SK-N-SH (cell line): ENCODE measurements at regions not wholly inside any gene's neighbourhood (a gene's known extent, or its start where the extent isn't known, plus 50 kb on each side); places are given as distances from the start of the nearest gene placed in this dataset.

Experiments used
- CTCF ChIA-PET: fragments of 300-600, 350-600 bp; formaldehyde crosslinking; extraction: SDS; loops from one replicate; lab custom pipeline; 2021; lab: Yijun Ruan, JAX
- POLR2A ChIA-PET: fragments of 350-600 bp; sonication (Branson Sonifier 250); formaldehyde crosslinking; extraction: SDS; loops from one replicate; lab custom pipeline; 2020; ENCODE audit warnings: antibody characterized with exemption, inconsistent platforms; lab: Yijun Ruan, JAX
- DNase-seq: peaks from one replicate; pipeline ENCODE4 v3.0.0; 2012
- H2AFZ ChIP-seq: fragments of 200-600 bp; sonication (generic); 2 replicates; pipeline ENCODE4 v1.8.1; 2016; ENCODE audit warnings: antibody characterized with exemption, mild to moderate bottlenecking, low read depth
- H3F3A ChIP-seq: fragments of 200-600 bp; sonication (generic); replicated peaks from 2 replicates; pipeline ENCODE3; 2016; ENCODE audit warnings: antibody characterized with exemption, mild to moderate bottlenecking; ENCODE audit not compliant: insufficient read depth
- H3K27ac ChIP-seq, 2 experiments: fragments of 200-500 bp in 1 of 2; fragments of 200-600 bp in 1 of 2; sonication (Bioruptor generic) in 1 of 2; sonication (generic), shearing (Covaris generic) in 1 of 2; 2 replicates each; pipeline versions ENCODE4 v1.5.1 to v1.6.1; 2014 to 2016; ENCODE audit warnings: low read depth in 2 of 2, inconsistent platforms in 1 of 2, low read length in 1 of 2, mild to moderate bottlenecking in 1 of 2, mixed read lengths in 1 of 2
- H3K27me3 ChIP-seq: fragments of 200-600 bp; sonication (generic), shearing (Covaris generic); 2 replicates; pipeline ENCODE4 v1.6.1; 2016; ENCODE audit warnings: mixed run types; ENCODE audit not compliant: insufficient read depth
- H3K36me3 ChIP-seq, 2 experiments: fragments of 200-500 bp in 1 of 2; fragments of 200-600 bp in 1 of 2; sonication (Bioruptor generic) in 1 of 2; sonication (generic) in 1 of 2; replicated peaks in 1 of 2; 2 replicates each; pipeline versions ENCODE3 to v1.5.1; 2014 to 2016; ENCODE audit warnings: low read length in 1 of 2, mild to moderate bottlenecking in 1 of 2; ENCODE audit not compliant: insufficient read depth in 2 of 2, control insufficient read depth in 1 of 2
- H3K4me1 ChIP-seq, 2 experiments: fragments of 200-500 bp in 1 of 2; fragments of 200-600 bp in 1 of 2; sonication (Bioruptor generic) in 1 of 2; sonication (generic), shearing (Covaris generic) in 1 of 2; 2 replicates each; pipeline versions ENCODE4 v1.5.1 to v1.6.1; 2014 to 2016; ENCODE audit warnings: low read depth in 1 of 2, low read length in 1 of 2, mixed run types in 1 of 2; ENCODE audit not compliant: insufficient read depth in 2 of 2, control insufficient read depth in 1 of 2
- H3K4me2 ChIP-seq: fragments of 200-600 bp; sonication (generic), shearing (Covaris generic); 2 replicates; pipeline ENCODE4 v1.6.1; 2017; ENCODE audit warnings: mixed run types
- H3K4me3 ChIP-seq, 2 experiments: fragments of 200-500 bp in 1 of 2; fragments of 200-600 bp in 1 of 2; sonication (Bioruptor generic) in 1 of 2; sonication (generic), shearing (Covaris generic) in 1 of 2; 2 replicates each; pipeline versions ENCODE4 v1.5.1 to v1.8.1; 2014 to 2016; ENCODE audit warnings: low read depth in 2 of 2, inconsistent platforms in 1 of 2, low read length in 1 of 2, mild to moderate bottlenecking in 1 of 2, mixed read lengths in 1 of 2, moderate library complexity in 1 of 2
- H3K79me2 ChIP-seq: fragments of 200-600 bp; sonication (generic); 2 replicates; pipeline ENCODE4 v1.8.1; 2017; ENCODE audit warnings: mild to moderate bottlenecking; ENCODE audit not compliant: insufficient read depth
- H3K9ac ChIP-seq: fragments of 200-600 bp; sonication (generic); 2 replicates; pipeline ENCODE4 v1.6.1; 2017; ENCODE audit warnings: mixed run types
- H3K9me2 ChIP-seq: fragments of 200-600 bp; sonication (generic); 2 replicates; pipeline ENCODE4 v1.6.1; 2017; ENCODE audit warnings: mixed run types
- H3K9me3 ChIP-seq: fragments of 200-600 bp; sonication (generic); 2 replicates; pipeline ENCODE4 v1.6.1; 2017; ENCODE audit warnings: mixed run types, mild to moderate bottlenecking, moderate library complexity
- H4K20me1 ChIP-seq: fragments of 200-600 bp; sonication (generic); 2 replicates; pipeline ENCODE4 v1.6.1; 2017; ENCODE audit warnings: mild to moderate bottlenecking, mixed run types; ENCODE audit not compliant: insufficient read depth
- CHD2 ChIP-seq: fragments of 150-350 bp; IDR thresholded peaks from 2 replicates; pipeline ENCODE4 v1.6.1; 2018; ENCODE audit warnings: low read length; ENCODE audit not compliant: partially characterized antibody
- CTCF ChIP-seq: fragments of 200-600 bp; sonication (generic); IDR thresholded peaks from 2 replicates; pipeline ENCODE4 v1.6.1; 2017; ENCODE audit warnings: antibody characterized with exemption, mild to moderate bottlenecking, moderate library complexity
- EZH2phosphoT487 ChIP-seq: fragments of 200-600 bp; sonication (generic); IDR thresholded peaks from 2 replicates; pipeline ENCODE4 v1.6.1; 2017; ENCODE audit warnings: low read depth, mixed run types, mild to moderate bottlenecking, antibody characterized with exemption, moderate library complexity, borderline replicate concordance
- FOXJ3 ChIP-seq: sonication (generic); formaldehyde crosslinking; IDR thresholded peaks from 2 replicates; pipeline ENCODE4 v1.5.1; 2020; ENCODE audit warnings: mild to moderate bottlenecking, missing genetic modification reagents
- FOXM1 ChIP-seq: IDR thresholded peaks from 2 replicates; pipeline ENCODE4 v1.4.0; 2012; ENCODE audit warnings: low read depth, mild to moderate bottlenecking
- GATA2 ChIP-seq: sonication (generic); formaldehyde crosslinking; IDR thresholded peaks from 2 replicates; pipeline ENCODE4 v1.5.0; 2020; ENCODE audit warnings: mild to moderate bottlenecking, missing genetic modification reagents
- JUND ChIP-seq: IDR thresholded peaks from 2 replicates; pipeline ENCODE4 v1.4.0; 2012
- MXI1 ChIP-seq: IDR thresholded peaks from 2 replicates; pipeline ENCODE4 v1.6.1; 2012; ENCODE audit warnings: mild to moderate bottlenecking, low read depth, low read length, improper control_type of control experiment
- NFIC ChIP-seq: IDR thresholded peaks from 2 replicates; pipeline ENCODE4 v1.4.0; 2012; ENCODE audit warnings: borderline replicate concordance
- POLR2AphosphoS5 ChIP-seq: IDR thresholded peaks from 2 replicates; pipeline ENCODE4 v1.6.1; 2012; ENCODE audit warnings: low read depth, low read length
- RCOR1 ChIP-seq: fragments of 150-350 bp; IDR thresholded peaks from 2 replicates; pipeline ENCODE4 v1.6.1; 2017; ENCODE audit warnings: antibody characterized with exemption, low read length
- RXRA ChIP-seq: IDR thresholded peaks from 2 replicates; pipeline ENCODE4 v1.4.0; 2012; ENCODE audit warnings: low read depth, mild to moderate bottlenecking, borderline replicate concordance
- SIN3A ChIP-seq: IDR thresholded peaks from 2 replicates; pipeline ENCODE4 v1.6.1; 2012; ENCODE audit warnings: low read depth, mild to moderate bottlenecking, low read length, moderate library complexity, borderline replicate concordance
- SMC3 ChIP-seq: IDR thresholded peaks from 2 replicates; pipeline ENCODE4 v1.6.1; 2012; ENCODE audit warnings: low read depth, low read length, improper control_type of control experiment
- TCF12 ChIP-seq: IDR thresholded peaks from 2 replicates; pipeline ENCODE4 v1.4.0; 2012
- USF1 ChIP-seq: IDR thresholded peaks from 2 replicates; pipeline ENCODE4 v1.4.0; 2012; ENCODE audit warnings: low read depth, borderline replicate concordance
- USF2 ChIP-seq: fragments of 150-350 bp; IDR thresholded peaks from 2 replicates; pipeline ENCODE4 v1.6.1; 2017; ENCODE audit warnings: antibody characterized with exemption, low read length, low read depth, borderline replicate concordance
- WGBS: methylation state at CpG from one replicate; pipeline ENCODE4 v1.1.6; 2017; ENCODE audit warnings: low lambda C conversion rate; 5-methylcytosine and 5-hydroxymethylcytosine counted together
- TF ChIP-seq, protein P1 (sequence below): fragments of 150-350 bp; IDR thresholded peaks from 2 replicates; pipeline ENCODE4 v1.6.1; 2016; ENCODE audit warnings: mild to moderate bottlenecking, low read depth, low read length
- TF ChIP-seq, protein P2 (sequence below): IDR thresholded peaks from 2 replicates; pipeline ENCODE4 v1.6.1; 2012; ENCODE audit warnings: mild to moderate bottlenecking, low read depth, low read length, moderate library complexity

- no peak overlapping the region for H2AFZ ChIP-seq
- no peak overlapping the region for H3K27ac ChIP-seq
- H3K9me3 ChIP-seq, result no peaks in the 10 kb centered on the region
- no peaks in the 10 kb centered on the region for H3K9me2 ChIP-seq
- DNase-seq, result no peak
- no peak overlapping the region for H3K9ac ChIP-seq
- H3F3A ChIP-seq, result no peaks in the 10 kb centered on the region
- H3K27me3 ChIP-seq, result no peaks in the 10 kb centered on the region
- no peaks in the 10 kb centered on the region for H3K4me1 ChIP-seq
- H3K4me2 ChIP-seq, result no peak overlapping the region
- H4K20me1 ChIP-seq, result no peaks in the 10 kb centered on the region
- ChIA-PET CTCF (interaction anchor here (0.7 kb wide), 1 partner anchor 13 kb away, joined by 3 read pairs; no protein-coding TSS in a partner anchor), POLR2A (no interaction called here)
- no peak for TF ChIP-seq USF2
- TF ChIP-seq RCOR1, result no peak
- no peak for TF ChIP-seq SMC3
- TF ChIP-seq JUND, result no peak
- TF ChIP-seq TCF12, result no peak
- TF ChIP-seq FOXJ3 (CRISPR knock-in tag), result no peak
- no peak for TF ChIP-seq CTCF
- no peak for TF ChIP-seq POLR2AphosphoS5
- no peak for TF ChIP-seq USF1
- no peak for TF ChIP-seq EZH2phosphoT487
- WGBS, result 33% methylated on average over 7 of the region's 7 CpGs
- H3K4me3 ChIP-seq, result no peak overlapping the region
- H3K36me3 ChIP-seq, result no peaks in the 10 kb centered on the region
- H3K79me2 ChIP-seq, result no peaks in the 10 kb centered on the region
These were observed 176.7 kb downstream of the GPAM start for GRCh38 chr10:112006831-112007230.

DNA sequence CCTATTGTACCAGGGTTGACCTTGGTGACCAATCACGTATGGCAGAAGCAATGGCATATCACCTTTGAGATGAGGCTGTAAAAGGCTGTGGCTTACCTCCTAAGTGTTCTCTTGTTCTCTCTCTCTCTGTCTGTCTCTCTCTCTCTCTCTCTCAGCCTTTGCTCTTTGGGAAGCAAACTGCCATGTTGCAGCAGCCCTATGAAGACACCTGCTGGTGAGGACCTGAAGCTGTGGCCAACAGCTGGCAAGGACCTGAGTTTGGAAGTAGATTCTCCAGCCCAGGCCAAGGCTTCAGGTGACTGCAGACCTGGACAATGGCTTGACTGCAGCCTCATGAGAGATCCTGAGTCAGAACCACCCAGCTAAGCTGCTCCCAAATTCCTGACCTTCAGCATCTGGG lies 161.4 kb downstream of the GPAM start:
- Histone ChIP-seq H3K27me3 (no peaks in the 10 kb centered on the region), H3F3A (no peaks in the 10 kb centered on the region), H3K9ac (no peak overlapping the region), H3K79me2 (no peaks in the 10 kb centered on the region), H3K36me3 (no peaks in the 10 kb centered on the region), H3K4me2 (no peak overlapping the region), H3K9me3 (no peaks in the 10 kb centered on the region), H3K4me3 (no peak overlapping the region), H3K9me2 (no peaks in the 10 kb centered on the region), H2AFZ (no peak overlapping the region), H4K20me1 (no peaks in the 10 kb centered on the region), H3K27ac (no peak overlapping the region), H3K4me1 (peaks cover 0 to 5% of the 10 kb centered on the region in 2 experiments; a peak in 2 of 4 replicates)
- no peak for DNase-seq
- ChIA-PET POLR2A (no interaction called here), CTCF (interaction anchor here (1.5 to 1.8 kb wide), 2 partner anchors 12 to 266 kb away, joined by 4 read pairs; no protein-coding TSS in a partner anchor)
- 15% methylated on average over 1 of the region's 1 CpG for WGBS
- TF ChIP-seq, protein P1, sequence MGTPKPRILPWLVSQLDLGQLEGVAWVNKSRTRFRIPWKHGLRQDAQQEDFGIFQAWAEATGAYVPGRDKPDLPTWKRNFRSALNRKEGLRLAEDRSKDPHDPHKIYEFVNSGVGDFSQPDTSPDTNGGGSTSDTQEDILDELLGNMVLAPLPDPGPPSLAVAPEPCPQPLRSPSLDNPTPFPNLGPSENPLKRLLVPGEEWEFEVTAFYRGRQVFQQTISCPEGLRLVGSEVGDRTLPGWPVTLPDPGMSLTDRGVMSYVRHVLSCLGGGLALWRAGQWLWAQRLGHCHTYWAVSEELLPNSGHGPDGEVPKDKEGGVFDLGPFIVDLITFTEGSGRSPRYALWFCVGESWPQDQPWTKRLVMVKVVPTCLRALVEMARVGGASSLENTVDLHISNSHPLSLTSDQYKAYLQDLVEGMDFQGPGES, result no peak
- no peak for TF ChIP-seq POLR2AphosphoS5
- TF ChIP-seq GATA2 (CRISPR knock-in tag), result no peak
- no peak for TF ChIP-seq EZH2phosphoT487
- TF ChIP-seq MXI1, result no peak
- no peak for TF ChIP-seq RXRA
- TF ChIP-seq NFIC, result no peak
- TF ChIP-seq FOXM1, result no peak
- TF ChIP-seq FOXJ3 (CRISPR knock-in tag), result no peak
- TF ChIP-seq, protein P2, sequence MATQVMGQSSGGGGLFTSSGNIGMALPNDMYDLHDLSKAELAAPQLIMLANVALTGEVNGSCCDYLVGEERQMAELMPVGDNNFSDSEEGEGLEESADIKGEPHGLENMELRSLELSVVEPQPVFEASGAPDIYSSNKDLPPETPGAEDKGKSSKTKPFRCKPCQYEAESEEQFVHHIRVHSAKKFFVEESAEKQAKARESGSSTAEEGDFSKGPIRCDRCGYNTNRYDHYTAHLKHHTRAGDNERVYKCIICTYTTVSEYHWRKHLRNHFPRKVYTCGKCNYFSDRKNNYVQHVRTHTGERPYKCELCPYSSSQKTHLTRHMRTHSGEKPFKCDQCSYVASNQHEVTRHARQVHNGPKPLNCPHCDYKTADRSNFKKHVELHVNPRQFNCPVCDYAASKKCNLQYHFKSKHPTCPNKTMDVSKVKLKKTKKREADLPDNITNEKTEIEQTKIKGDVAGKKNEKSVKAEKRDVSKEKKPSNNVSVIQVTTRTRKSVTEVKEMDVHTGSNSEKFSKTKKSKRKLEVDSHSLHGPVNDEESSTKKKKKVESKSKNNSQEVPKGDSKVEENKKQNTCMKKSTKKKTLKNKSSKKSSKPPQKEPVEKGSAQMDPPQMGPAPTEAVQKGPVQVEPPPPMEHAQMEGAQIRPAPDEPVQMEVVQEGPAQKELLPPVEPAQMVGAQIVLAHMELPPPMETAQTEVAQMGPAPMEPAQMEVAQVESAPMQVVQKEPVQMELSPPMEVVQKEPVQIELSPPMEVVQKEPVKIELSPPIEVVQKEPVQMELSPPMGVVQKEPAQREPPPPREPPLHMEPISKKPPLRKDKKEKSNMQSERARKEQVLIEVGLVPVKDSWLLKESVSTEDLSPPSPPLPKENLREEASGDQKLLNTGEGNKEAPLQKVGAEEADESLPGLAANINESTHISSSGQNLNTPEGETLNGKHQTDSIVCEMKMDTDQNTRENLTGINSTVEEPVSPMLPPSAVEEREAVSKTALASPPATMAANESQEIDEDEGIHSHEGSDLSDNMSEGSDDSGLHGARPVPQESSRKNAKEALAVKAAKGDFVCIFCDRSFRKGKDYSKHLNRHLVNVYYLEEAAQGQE, result no peak
- TF ChIP-seq SIN3A, result no peak
- no peak for TF ChIP-seq USF1
- TF ChIP-seq TCF12, result no peak
- TF ChIP-seq CHD2, result no peak
